HG03159 (cell line): ENCODE measurements at regions not wholly inside any gene's neighbourhood (a gene's known extent, or its start where the extent isn't known, plus 50 kb on each side); places are given as distances from the start of the nearest gene placed in this dataset.
"Not testable (repeated sequence)": the region's sequence is repeated elsewhere in the genome, so short reads cannot be mapped to it uniquely, and the experiment has no call there.

Source experiments
- ATAC-seq: cut with Tn5 transposase; IDR thresholded peaks from one replicate; pipeline ENCODE4 v1.9.1; 2021; ENCODE audit warnings: mild to moderate bottlenecking, moderate library complexity; ENCODE audit not compliant: unreplicated experiment

DNA sequence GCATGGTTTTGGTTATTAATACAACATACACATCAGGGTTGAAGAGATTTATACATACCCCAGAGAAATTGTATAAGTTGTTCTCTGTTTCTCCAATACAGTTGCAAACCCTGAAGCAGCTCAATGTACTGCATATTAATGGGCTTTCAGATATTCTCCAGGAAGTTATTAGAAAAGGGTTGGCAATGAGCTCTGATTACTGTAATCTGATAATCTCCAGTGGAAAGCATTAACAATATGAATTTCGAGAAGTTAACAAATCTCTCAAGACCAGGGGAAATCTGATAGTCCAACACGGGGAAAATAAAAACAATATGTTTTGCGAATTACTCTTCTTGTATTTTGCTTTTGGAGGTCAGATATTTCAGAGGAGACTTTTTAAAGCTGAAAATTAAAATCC is 950.1 kb downstream of the TBL1XR1 start:
- ATAC-seq, result no peak

DNA sequence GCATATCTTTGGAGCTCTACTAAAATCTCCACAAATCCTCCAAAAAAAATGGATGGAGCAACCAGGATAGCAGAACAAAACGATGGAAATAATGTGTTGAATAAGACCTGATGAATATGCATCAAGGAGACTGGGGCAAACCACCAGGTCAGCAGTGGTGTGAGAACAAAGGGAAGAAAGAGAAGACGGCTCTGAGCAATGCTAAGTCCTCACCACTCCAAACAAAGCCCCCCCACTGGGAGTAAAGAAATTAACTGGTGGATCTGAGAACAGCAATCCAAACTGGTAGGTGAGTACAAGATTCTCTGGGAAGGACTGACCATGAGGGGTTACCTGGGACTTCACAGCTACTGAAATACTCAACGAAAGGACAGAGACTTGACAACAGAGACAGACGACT is 977.3 kb downstream of the TBL1XR1 start:
- ATAC-seq, result no peak

DNA sequence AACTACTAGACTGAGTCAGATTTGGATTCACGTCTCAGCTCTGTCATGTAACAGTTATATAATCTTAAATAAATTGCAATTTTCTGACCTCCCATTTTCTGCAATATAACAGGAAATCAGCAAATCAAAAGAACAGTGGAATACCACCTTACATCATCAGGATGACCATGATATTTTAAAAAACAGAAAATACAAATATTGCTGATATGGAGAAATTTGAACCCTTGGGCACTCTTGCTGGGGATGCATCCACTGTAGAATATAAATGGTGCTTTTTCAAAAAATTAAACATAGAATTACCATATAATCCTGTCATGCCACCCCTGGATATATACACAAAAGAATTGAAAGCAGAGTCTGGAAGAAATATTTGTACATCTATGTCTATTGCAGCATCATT is 982.5 kb downstream of the TBL1XR1 start:
- no peak for ATAC-seq

DNA sequence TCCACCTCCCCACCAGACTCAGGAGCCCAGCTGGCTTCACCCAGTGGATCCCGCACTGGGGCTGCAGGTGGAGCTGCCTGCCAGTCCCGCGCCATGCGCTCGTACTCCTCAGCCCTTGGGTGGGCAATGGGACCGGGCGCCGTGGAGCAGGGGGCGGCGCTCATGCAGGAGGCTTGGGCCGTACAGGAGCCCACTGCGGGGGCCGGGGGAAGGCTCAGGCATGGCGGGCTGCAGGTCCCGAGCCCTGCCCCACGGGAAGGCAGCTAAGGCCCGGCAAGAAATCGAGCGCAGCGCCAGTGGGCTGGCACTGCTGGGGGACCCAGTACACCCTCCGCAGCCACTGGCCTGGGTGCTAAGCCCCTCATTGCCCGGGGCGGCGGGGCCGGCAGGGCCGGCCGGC is 984.0 kb downstream of the TBL1XR1 start:
- ATAC-seq, result not testable (repeated sequence)

DNA sequence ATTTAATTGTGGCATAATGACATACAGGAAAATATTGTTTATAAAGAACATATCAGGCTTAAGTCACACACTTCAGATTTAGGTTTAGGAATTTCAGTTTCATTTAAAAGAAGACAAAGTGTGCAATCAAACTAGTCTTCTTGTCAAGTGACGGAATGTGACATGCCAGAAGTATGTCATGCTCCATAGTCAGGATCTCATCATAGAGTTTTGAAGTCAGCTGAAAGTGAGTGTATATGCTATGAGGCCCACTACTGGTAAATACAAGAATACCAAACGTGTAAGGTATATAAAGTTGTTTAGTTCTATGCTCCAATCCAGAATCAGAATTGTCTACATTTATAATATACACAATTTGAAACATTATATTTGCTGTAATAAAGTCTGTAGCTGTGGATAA is 988.4 kb downstream of the TBL1XR1 start:
- no peak for ATAC-seq

DNA sequence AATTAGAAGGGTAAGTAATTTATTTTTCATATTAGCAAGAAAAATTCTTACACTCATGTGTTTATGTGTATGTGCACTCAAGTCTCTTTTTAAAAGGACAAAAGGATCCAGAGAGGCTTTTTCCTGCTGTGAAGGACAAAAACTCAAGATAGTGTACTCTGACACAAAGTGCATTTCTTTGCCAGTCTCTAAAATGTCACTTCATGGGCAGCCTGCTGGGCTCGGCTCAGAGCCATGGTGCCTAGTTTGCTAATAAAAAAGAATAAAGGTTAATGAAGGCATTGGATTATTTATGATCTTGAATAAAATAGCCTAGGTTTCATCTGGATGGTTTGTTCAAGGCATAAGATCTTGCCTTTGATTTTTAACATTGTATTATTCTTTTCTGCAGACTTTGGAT is 989.0 kb downstream of the TBL1XR1 start:
- no peak for ATAC-seq

DNA sequence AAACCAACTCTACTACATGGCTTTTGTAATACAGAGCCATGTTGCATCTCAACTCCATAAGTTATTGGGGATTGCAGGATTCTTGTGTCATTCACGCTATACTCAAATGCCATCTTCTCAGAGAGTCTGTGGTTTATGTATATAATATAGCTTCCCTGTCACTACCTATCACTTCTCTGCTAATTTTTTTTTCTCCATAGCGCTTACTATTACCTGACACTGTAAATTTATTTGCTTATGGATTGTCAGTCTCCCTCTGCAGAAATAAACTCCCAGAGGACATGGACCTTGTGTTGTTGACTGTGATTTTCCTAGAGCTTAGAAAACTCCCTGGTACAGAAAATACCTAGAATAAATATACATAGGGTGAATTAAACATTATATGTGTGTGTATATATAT is 990.5 kb downstream of the TBL1XR1 start:
- no peak for ATAC-seq

DNA sequence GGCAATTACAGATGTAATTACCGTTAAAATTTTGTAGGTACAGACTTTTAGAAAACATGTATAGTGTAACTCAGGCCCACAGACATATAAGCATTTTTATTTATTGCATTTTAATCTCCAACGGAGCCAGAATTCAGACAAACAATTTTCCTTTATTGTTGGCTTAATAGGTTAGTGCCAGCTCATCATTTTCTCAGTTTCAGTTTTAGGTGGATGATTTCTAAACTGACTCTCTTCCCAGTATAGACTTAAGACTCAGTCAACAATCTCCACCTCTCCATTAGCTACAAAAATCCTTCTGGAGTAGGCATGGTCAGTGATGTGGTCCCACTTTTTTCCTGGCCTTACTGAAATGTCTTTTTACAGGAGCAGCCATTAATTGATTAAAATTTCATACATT is 994.6 kb downstream of the TBL1XR1 start:
- ATAC-seq, result no peak

DNA sequence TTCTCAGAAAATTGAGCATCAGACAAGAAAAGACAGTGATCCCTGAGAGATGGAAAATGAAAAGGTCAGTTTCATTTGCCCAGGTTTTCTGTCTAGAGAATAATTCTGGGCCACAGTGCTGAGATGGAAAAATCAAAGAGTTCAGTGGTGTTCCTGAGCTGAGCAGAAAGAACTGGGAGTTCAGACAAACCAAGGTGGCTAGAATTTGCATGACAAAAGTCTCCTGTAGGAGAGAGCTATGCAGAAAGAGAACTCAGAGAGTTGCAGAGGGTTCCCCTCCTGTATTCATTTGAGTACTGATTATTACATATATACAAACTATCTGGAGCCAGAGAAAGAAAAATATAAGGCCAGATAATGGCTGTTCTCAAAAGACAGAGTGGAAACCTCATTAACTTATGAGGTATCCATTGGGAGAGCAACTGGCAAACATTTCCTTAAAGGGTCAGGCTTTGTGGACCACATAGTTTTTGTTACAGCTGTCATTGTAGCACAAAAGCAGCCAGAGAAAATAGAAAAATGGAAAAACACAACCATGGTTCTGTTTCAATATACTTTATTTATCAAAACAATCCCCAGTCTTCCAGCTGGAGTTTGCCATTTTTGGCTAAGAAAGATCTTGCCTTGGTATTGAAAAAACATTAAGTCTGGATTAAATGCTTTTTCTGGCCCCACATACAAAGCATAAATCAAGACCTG is 1004.1 kb downstream of the TBL1XR1 start:
- ATAC-seq, result no peak

DNA sequence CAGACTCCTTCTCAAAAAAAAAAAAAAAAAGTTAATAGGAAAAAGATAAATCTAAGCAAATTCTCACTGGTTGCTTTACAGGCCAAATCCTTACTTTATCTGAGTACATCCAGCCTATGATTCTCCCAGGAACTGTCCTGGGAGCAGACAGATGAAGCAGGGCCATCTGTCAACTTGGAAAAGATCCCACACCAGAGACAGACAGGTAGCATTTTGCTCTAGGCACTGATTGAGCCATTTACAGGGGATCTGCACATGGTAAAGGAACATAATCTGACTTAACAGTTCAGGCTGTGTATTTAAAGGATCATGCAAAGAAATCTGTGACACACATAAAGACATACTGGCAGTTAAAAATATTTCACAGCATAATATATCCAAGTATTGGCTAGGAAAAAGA is 1006.5 kb downstream of the TBL1XR1 start:
- ATAC-seq, result no peak

DNA sequence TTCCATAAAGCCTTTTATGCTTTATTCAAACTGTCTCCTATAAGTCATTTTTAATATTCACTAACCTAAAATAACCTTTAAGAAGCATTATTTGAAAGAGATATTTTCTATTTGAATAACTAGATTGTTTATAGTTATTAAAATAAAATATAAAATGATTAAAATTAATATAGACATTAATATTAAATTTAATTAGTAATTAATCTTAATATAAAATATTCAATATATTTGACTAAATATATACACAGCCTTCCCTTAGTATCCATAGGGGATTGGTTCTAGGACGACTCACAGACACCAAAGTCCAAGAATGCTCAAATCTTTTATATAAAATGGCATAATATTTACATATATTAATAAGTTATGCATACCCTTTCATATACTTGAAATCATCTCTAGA is 1014.1 kb downstream of the TBL1XR1 start:
- no peak for ATAC-seq

DNA sequence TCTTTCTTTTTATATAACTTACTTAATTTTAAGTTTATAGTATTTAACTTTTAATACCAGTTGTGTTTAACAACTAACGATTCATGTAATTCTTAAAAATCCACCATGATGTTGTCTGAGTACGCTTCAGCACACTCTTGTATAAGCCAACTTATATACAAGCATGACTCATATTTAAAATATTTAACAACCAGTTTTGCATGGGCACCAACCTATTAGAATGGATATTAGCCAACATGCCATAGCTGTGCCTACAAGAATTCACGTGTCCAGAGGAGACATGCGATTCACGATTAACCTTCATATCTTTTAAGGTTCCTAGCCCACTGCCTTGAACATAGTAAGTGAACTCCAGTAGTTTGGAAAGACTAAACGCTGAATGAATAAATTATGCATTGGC is 1023.2 kb downstream of the TBL1XR1 start:
- no peak for ATAC-seq

DNA sequence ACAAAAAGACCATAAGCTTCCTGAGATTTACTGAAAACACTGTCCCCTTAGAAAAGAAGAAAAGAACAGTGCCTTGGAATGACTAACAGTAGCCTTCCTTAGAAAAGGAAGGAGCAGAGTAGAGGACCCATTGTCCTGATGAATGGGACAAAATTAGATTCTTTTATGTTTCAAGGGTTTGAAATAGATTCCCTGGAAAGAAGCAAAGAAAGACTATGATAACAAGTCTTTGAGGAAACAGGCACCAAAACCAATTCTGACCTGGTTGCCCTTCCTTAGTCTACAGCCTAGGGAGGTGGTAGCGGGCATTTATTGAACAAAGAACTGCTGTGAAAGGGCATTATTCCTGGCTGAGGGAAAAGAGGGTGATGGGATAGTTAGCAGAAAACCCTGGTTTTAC is 1024.8 kb downstream of the TBL1XR1 start:
- ATAC-seq, result no peak

DNA sequence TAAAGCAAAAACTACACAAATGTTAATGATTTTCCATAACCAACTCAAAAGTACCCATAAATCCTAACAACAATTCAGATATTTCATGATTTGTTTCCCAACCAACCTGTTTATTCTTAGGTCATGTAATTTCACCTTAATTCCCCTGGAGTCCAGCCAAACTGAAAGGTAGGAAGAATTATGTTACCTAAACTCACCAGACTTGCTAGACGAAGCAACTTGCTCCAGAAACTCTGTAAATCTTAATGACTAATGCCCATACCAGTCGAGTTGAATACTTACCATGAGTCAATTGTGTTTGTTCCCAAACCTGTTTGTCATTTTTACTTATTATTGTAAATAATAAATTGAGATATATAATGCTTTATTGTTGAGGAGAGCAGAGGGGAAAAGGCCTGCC is 1030.0 kb downstream of the TBL1XR1 start:
- no peak for ATAC-seq

DNA sequence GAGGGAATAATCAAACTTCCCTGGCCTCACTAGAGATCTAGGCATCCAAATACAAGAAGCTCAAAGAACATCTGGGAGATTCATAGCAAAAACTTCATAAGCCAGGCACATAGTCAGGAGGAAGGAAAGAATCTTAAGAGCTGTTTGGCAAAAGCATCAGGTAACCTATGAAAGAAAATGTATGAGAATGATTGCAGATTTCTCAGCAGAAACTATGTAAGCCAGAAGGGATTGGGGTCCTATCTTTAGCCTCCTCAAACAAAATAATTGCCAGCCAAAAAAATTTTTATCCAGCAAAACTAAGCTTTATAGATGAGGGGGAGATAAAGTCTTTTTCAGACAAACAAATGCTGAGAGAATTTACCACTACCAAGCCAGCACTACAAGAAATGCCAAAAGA is 1036.3 kb downstream of the TBL1XR1 start:
- ATAC-seq, result no peak

DNA sequence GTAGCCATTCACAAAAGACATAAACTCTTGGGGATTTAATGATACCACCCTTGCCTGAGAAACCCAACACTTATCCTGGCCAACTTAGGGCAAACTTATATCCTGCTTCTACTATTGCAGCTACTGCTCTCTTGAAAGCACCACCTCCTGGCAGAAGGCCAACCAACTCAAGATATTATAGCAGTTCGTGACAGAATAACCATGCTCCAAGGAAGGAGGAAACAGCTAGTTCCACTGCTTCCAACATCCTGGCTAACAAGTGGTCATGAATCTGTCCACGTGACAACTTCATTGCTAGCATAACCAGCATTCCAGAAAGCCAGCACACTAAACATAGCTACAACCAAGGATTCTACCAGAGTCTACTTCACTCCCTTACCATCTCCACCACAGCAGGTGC is 1037.5 kb downstream of the TBL1XR1 start:
- ATAC-seq, result no peak

DNA sequence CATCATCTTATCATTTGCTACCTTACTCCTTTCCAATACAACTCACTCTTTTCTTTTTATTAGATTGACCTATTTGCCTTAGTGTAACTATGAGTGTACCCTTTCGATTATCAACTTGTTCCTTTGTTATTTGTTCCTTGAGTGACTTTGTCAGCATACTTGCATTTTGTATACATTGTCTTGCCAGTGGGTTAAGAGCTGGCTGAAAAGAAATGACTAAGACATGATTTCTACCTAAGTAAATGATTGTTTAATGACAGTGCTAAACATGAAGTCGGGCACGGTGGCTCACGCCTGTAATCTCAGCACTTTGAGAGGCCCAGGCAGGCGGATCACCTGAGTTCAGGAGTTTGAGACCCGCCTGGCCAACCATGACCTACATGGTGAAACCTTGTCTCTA is 1042.3 kb downstream of the TBL1XR1 start:
- ATAC-seq, result no peak

DNA sequence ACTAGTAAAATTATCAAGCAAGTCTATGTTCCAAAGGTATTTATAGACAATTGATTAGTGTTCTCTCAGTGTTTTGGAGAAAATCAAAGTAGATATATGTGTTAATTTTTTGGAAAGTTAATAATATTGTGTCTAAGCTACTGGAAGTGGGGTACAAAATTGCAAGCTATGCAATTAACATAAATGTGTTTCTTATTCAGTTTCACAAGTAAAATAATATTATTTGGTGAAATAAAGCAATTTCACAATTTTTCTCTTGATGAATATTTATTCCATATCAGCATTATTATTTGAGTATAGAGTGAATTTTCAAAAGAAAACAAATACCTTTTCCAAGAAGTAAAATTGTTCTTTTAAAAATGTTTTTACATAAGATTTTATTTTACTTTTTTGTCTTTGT is 1047.7 kb downstream of the TBL1XR1 start:
- no peak for ATAC-seq

DNA sequence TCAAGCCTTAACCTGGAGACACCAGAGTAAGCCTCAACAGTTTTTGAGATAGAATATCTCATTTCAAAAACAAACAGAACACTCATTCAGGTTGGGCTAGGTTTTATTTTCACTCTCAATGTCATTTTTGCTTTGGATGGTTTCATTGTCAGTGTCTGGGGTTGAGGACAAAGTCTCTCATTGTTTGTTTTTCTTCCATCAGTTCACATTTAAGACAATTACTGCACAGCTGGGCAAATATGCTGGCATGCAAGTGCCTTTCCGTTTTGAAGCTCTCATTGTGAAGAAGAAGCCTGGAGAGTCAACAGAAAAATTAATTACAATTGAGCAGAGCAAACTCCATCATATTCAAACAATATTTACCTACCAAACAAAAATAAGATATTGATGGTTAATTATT is 1050.0 kb downstream of the TBL1XR1 start:
- no peak for ATAC-seq

DNA sequence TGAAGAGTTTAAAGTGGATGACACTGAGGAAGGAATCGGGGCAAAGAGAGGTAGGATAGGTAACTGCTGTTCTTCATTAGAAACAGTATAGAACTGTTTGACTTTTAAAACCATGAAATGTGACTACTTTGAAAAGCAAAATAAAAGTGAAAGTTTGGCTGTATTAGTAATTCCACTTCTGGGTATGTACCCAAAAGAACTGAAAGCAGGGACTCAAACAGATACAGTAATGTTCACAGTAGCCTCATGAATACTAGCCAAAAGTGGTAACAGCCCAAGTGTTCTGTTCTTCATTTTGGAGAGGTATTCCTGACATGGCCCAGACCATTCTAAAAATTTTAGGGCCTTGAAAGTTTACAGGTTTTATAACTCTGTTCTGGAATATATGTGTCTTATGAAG is 1055.4 kb downstream of the TBL1XR1 start:
- ATAC-seq, result no peak

DNA sequence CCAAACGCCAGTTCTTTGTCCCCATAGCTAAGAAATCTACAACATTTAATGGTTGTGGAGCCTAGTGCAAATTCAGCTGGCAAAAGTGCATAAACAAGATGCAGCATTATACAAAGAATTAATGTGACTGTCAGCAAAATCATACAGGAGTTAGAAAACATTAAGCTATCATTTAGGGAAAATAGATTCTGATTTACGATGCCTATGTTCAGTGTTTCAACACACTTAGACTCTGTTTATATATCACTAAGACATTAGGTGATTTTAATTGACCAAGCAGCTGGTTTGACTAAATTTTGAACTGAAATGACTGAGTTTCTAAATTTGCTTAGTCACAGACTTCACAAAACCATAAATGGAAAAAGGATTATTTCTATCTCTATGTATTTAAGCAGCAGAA is 1076.8 kb downstream of the TBL1XR1 start:
- ATAC-seq, result no peak

DNA sequence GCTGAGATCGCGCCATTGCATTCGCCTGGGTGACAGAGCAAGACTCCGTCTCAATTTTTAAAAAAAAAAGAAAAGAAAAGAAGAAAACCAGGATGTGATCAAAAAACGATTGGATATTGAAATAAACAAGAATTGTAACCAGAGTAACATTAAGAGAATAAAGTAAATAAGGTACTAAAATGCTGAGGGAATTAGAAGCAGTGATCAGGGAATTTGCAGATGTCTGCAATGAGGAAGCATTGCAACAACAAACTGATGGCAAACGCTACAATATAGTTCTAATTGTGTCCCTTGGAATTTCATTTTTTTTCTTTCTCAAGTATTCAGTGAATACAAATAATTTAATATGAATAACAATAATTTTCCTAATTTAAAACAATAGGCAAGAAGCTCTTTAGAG is 1077.5 kb downstream of the TBL1XR1 start:
- ATAC-seq, result no peak

DNA sequence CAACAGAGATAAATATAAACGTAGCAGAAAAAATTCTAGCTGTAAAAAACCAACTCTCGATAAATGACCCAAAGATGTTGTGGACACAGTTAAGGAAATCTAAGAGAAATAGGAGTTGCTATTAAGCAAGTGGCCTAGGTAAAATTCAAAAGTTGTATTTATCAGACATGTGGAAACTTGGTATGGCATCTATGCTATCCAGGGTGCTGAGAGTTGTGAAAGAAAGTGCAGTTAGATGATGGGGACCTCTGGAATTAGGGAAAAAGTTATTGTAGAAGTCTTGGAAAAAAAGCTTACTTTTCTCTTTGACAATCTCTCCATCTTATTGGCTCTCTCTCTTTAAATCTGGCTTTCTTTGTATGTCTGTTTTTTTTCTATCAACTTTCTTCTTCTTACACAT is 1090.9 kb downstream of the TBL1XR1 start:
- no peak for ATAC-seq

DNA sequence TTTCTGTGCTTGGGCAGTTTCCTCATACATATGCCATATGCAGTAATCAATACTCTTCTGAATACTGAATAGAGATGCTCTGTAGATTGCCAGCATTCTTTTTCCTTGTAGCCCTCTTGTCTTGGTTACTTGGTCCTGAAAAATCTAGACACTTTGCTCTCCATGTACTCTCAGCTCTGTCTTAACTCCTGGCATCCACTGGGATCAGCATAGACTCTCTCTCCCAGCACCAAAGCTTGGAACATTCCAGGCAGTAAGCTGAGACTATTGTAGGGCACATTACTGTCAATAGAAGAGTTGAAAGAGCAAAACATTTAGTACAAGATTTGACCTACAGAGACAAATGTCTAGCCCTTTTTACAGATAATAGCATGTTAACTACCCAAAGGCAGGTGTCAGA is 1100.3 kb downstream of the TBL1XR1 start:
- ATAC-seq, result no peak
